SK-N-SH treated with all-trans-retinoic acid at 6 μM for 48 hours (cell line): ENCODE measurements at regions not wholly inside any gene's neighbourhood (a gene's known extent, or its start where the extent isn't known, plus 50 kb on each side); places are given as distances from the start of the nearest gene placed in this dataset.

Source experiments
- ATAC-seq: fragments of 200-7000 bp; cut with Tn5 transposase; 3 replicates; pipeline ENCODE4 v1.9.1; 2020; ENCODE audit warnings: mild to moderate bottlenecking, moderate library complexity
- ARNTL ChIP-seq: fragments of 450-650 bp; formaldehyde crosslinking; IDR thresholded peaks from 2 replicates; pipeline ENCODE4 v1.5.0; 2020; ENCODE audit warnings: low read depth, mild to moderate bottlenecking, moderate library complexity, borderline replicate concordance
- BACH2 ChIP-seq: fragments of 250-450 bp; sonication (Bioruptor Pico); IDR thresholded peaks from 2 replicates; pipeline ENCODE4 v1.9.0; 2021; ENCODE audit warnings: mild to moderate bottlenecking, borderline replicate concordance
- CREB5 ChIP-seq: fragments of 250-450 bp; sonication (Bioruptor Pico); IDR thresholded peaks from 2 replicates; pipeline ENCODE4 v1.5.1; 2020; ENCODE audit warnings: low read depth, mild to moderate bottlenecking, moderate library complexity
- CSDC2 ChIP-seq: fragments of 250-450 bp; sonication (Bioruptor Pico); IDR thresholded peaks from 2 replicates; pipeline ENCODE4 v1.5.0; 2020; ENCODE audit warnings: mild to moderate bottlenecking, moderate library complexity
- CSRNP3 ChIP-seq: fragments of 250-450 bp; sonication (Bioruptor Pico); IDR thresholded peaks from 2 replicates; pipeline ENCODE4 v1.5.1; 2021; ENCODE audit warnings: mild to moderate bottlenecking, moderate library complexity
- ESRRG ChIP-seq: fragments of 250-450 bp; sonication (Bioruptor Pico); IDR thresholded peaks from 2 replicates; pipeline ENCODE4 v1.6.1; 2021; ENCODE audit warnings: mild to moderate bottlenecking
- GLIS3 ChIP-seq: fragments of 250-450 bp; sonication (Bioruptor Pico); IDR thresholded peaks from 2 replicates; pipeline ENCODE4 v1.5.0; 2020; ENCODE audit warnings: mild to moderate bottlenecking, moderate library complexity
- ISL1 ChIP-seq: fragments of 250-450 bp; sonication (Bioruptor Pico); IDR thresholded peaks from 2 replicates; pipeline ENCODE4 v2.1.2; 2022; ENCODE audit warnings: mild to moderate bottlenecking, moderate library complexity
- OSR1 ChIP-seq: fragments of 250-450 bp; sonication (Bioruptor Pico); IDR thresholded peaks from 2 replicates; pipeline ENCODE4 v1.8.0; 2022; ENCODE audit warnings: moderate library complexity, mild to moderate bottlenecking, inconsistent platforms
- PPARA ChIP-seq: fragments of 250-450 bp; sonication (Bioruptor Pico); IDR thresholded peaks from 2 replicates; pipeline ENCODE4 v1.5.0; 2020; ENCODE audit warnings: mild to moderate bottlenecking, borderline replicate concordance
- RARB ChIP-seq: fragments of 250-450 bp; sonication (Bioruptor Pico); IDR thresholded peaks from 2 replicates; pipeline ENCODE4 v1.8.0; 2021; ENCODE audit warnings: mild to moderate bottlenecking, moderate library complexity
- SNAI2 ChIP-seq: fragments of 250-450 bp; sonication (Bioruptor Pico); IDR thresholded peaks from 2 replicates; pipeline ENCODE4 v1.5.0; 2020; ENCODE audit warnings: mild to moderate bottlenecking, moderate library complexity
- TCF4 ChIP-seq: fragments of 250-450 bp; sonication (Bioruptor Pico); IDR thresholded peaks from 2 replicates; pipeline ENCODE4 v1.8.0; 2021; ENCODE audit warnings: mild to moderate bottlenecking, moderate library complexity, borderline replicate concordance
- TOX ChIP-seq: fragments of 250-450 bp; sonication (Bioruptor Pico); IDR thresholded peaks from 2 replicates; pipeline ENCODE4 v1.8.0; 2021; ENCODE audit warnings: mild to moderate bottlenecking, moderate library complexity, borderline replicate concordance
- TSHZ2 ChIP-seq: fragments of 250-450 bp; sonication (Bioruptor Pico); IDR thresholded peaks from 2 replicates; pipeline ENCODE4 v1.5.0; 2020; ENCODE audit warnings: mild to moderate bottlenecking, moderate library complexity
- ZC3H10 ChIP-seq: fragments of 250-450 bp; sonication (Bioruptor Pico); IDR thresholded peaks from 2 replicates; pipeline ENCODE4 v1.5.1; 2021; ENCODE audit warnings: mild to moderate bottlenecking, moderate library complexity
- ZFP3 ChIP-seq: fragments of 250-450 bp; sonication (Bioruptor Pico); IDR thresholded peaks from 2 replicates; pipeline ENCODE4 v1.5.0; 2020; ENCODE audit warnings: mild to moderate bottlenecking, moderate library complexity
- ZNF565 ChIP-seq: fragments of 450-650 bp; formaldehyde crosslinking; conservative IDR thresholded peaks from 2 replicates; pipeline ENCODE4 v1.5.0; 2020; ENCODE audit warnings: low read depth, mild to moderate bottlenecking, moderate library complexity
- ZNF70 ChIP-seq: fragments of 450-650 bp; formaldehyde crosslinking; IDR thresholded peaks from 2 replicates; pipeline ENCODE4 v1.5.0; 2020; ENCODE audit warnings: mild to moderate bottlenecking, moderate library complexity
- ZNF8 ChIP-seq: fragments of 450-650 bp; formaldehyde crosslinking; IDR thresholded peaks from 2 replicates; pipeline ENCODE4 v1.5.0; 2020; ENCODE audit warnings: mild to moderate bottlenecking, moderate library complexity
- TF ChIP-seq, protein P1 (sequence below): fragments of 250-450 bp; sonication (Bioruptor Pico); IDR thresholded peaks from 2 replicates; pipeline ENCODE4 v1.8.0; 2020; ENCODE audit warnings: mild to moderate bottlenecking, moderate library complexity, borderline replicate concordance
- TF ChIP-seq, protein P2 (sequence below): fragments of 250-450 bp; sonication (Bioruptor Pico); IDR thresholded peaks from 2 replicates; pipeline ENCODE4 v1.8.0; 2021; ENCODE audit warnings: low read depth, mild to moderate bottlenecking, moderate library complexity, borderline replicate concordance

- TF ChIP-seq ESRRG (CRISPR knock-in tag) (no peak), ZC3H10 (no peak), ZFP3 (CRISPR knock-in tag) (no peak), PPARA (CRISPR knock-in tag) (no peak), SNAI2 (no peak), BACH2 (CRISPR knock-in tag) (no peak), CSDC2 (CRISPR knock-in tag) (no peak), ARNTL (CRISPR knock-in tag) (no peak), ZNF8 (CRISPR knock-in tag) (no peak), ZNF565 (no peak), OSR1 (CRISPR knock-in tag) (no peak), CSRNP3 (CRISPR knock-in tag) (no peak)
- TF ChIP-seq, protein P1, sequence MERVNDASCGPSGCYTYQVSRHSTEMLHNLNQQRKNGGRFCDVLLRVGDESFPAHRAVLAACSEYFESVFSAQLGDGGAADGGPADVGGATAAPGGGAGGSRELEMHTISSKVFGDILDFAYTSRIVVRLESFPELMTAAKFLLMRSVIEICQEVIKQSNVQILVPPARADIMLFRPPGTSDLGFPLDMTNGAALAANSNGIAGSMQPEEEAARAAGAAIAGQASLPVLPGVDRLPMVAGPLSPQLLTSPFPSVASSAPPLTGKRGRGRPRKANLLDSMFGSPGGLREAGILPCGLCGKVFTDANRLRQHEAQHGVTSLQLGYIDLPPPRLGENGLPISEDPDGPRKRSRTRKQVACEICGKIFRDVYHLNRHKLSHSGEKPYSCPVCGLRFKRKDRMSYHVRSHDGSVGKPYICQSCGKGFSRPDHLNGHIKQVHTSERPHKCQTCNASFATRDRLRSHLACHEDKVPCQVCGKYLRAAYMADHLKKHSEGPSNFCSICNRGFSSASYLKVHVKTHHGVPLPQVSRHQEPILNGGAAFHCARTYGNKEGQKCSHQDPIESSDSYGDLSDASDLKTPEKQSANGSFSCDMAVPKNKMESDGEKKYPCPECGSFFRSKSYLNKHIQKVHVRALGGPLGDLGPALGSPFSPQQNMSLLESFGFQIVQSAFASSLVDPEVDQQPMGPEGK (CRISPR knock-in tag): no peak
- ATAC-seq: no peak
Measured at GRCh38 chr12:93156086-93156716, 221.5 kb upstream of the NUDT4 start.

GRCh38 chr12:93157279-93157678 lies 220.4 kb upstream of the NUDT4 start:
- ATAC-seq: no peak

More at GRCh38 chr12:93157279-93157678, 220.4 kb upstream of the NUDT4 start:
- TF ChIP-seq CSDC2 (CRISPR knock-in tag): no peak
- no peak for TF ChIP-seq ZNF8 (CRISPR knock-in tag)
- no peak for TF ChIP-seq RARB (CRISPR knock-in tag)
- no peak for TF ChIP-seq GLIS3 (CRISPR knock-in tag)
- no peak for TF ChIP-seq BACH2 (CRISPR knock-in tag)
- TF ChIP-seq, protein P2, sequence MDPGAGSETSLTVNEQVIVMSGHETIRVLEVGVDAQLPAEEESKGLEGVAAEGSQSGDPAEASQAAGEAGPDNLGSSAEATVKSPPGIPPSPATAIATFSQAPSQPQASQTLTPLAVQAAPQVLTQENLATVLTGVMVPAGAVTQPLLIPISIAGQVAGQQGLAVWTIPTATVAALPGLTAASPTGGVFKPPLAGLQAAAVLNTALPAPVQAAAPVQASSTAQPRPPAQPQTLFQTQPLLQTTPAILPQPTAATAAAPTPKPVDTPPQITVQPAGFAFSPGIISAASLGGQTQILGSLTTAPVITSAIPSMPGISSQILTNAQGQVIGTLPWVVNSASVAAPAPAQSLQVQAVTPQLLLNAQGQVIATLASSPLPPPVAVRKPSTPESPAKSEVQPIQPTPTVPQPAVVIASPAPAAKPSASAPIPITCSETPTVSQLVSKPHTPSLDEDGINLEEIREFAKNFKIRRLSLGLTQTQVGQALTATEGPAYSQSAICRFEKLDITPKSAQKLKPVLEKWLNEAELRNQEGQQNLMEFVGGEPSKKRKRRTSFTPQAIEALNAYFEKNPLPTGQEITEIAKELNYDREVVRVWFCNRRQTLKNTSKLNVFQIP (CRISPR knock-in tag): no peak
- TF ChIP-seq ISL1: no peak
- no peak for TF ChIP-seq ZNF565
- no peak for TF ChIP-seq CREB5 (CRISPR knock-in tag)
- no peak for TF ChIP-seq PPARA (CRISPR knock-in tag)
- TF ChIP-seq TCF4 (CRISPR knock-in tag): no peak
- TF ChIP-seq TOX: no peak
- no peak for TF ChIP-seq SNAI2
- TF ChIP-seq TSHZ2: no peak
- no peak for TF ChIP-seq ZNF70 (CRISPR knock-in tag)
- TF ChIP-seq, protein P1 (CRISPR knock-in tag): no peak
- TF ChIP-seq ESRRG (CRISPR knock-in tag): no peak
